ENCODE measurements at regions not wholly inside any gene's neighbourhood (a gene's known extent, or its start where the extent isn't known, plus 50 kb on each side); places are given as distances from the start of the nearest gene placed in this dataset.

DNA sequence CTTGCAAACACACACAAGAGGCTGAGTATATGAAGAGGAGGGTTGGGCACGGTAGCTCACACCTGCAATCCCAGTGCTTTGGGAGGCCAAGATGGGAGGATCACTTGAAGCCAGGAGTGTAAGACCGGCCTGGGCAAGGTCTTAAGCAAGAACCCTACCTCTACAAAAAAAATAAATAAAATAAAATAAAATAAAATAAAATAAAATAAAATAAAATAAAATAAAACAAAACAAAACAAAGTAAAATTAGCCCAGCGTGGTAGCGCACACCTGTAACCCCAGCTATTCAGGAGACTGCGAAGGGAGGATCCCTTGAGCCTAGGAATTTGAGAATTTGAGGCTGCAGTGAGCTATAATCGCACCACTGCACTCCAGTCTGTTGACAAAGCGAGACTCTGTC lies 337.9 kb downstream of the SHANK2 start:
- Histone ChIP-seq H3K4me2 (no peak overlapping the region), H3K79me2 (no peaks in the 10 kb centered on the region), H3K27ac (no peak overlapping the region), H4K20me1 (ENCODE audit: insufficient read depth, poor library complexity, severe bottlenecking) (no peaks in the 10 kb centered on the region), H3K9me3 (ENCODE audit: low read depth) (no peaks in the 10 kb centered on the region), H3K9me2 (replicated peaks; ENCODE audit: insufficient read depth) (no peaks in the 10 kb centered on the region), H3K27me3 (no peaks in the 10 kb centered on the region), H2AFZ (no peak overlapping the region), H3K36me3 (replicated peaks; ENCODE audit: insufficient read depth, low read depth) (no peaks in the 10 kb centered on the region), H3K4me1 (ENCODE audit: insufficient read depth) (no peaks in the 10 kb centered on the region), H3K4me3 (no peak overlapping the region)
- DNase-seq (ENCODE audit: low spot score), result no peak
- TF ChIP-seq, protein P1, sequence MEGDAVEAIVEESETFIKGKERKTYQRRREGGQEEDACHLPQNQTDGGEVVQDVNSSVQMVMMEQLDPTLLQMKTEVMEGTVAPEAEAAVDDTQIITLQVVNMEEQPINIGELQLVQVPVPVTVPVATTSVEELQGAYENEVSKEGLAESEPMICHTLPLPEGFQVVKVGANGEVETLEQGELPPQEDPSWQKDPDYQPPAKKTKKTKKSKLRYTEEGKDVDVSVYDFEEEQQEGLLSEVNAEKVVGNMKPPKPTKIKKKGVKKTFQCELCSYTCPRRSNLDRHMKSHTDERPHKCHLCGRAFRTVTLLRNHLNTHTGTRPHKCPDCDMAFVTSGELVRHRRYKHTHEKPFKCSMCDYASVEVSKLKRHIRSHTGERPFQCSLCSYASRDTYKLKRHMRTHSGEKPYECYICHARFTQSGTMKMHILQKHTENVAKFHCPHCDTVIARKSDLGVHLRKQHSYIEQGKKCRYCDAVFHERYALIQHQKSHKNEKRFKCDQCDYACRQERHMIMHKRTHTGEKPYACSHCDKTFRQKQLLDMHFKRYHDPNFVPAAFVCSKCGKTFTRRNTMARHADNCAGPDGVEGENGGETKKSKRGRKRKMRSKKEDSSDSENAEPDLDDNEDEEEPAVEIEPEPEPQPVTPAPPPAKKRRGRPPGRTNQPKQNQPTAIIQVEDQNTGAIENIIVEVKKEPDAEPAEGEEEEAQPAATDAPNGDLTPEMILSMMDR (IDR thresholded peaks at IDR 0.05; ENCODE audit: poor library complexity), result no peak
- TF ChIP-seq EZH2 (IDR thresholded peaks at IDR 0.05; ENCODE audit: borderline replicate concordance), result no peak
- TF ChIP-seq EZH2phosphoT487 (IDR thresholded peaks at IDR 0.05; ENCODE audit: low read depth, severe bottlenecking, unreplicated experiment), result no peak
- WGBS (ENCODE audit: low lambda C conversion rate, missing lambda C conversion rate), result 93% methylated on average over 7 of the region's 7 CpGs

DNA sequence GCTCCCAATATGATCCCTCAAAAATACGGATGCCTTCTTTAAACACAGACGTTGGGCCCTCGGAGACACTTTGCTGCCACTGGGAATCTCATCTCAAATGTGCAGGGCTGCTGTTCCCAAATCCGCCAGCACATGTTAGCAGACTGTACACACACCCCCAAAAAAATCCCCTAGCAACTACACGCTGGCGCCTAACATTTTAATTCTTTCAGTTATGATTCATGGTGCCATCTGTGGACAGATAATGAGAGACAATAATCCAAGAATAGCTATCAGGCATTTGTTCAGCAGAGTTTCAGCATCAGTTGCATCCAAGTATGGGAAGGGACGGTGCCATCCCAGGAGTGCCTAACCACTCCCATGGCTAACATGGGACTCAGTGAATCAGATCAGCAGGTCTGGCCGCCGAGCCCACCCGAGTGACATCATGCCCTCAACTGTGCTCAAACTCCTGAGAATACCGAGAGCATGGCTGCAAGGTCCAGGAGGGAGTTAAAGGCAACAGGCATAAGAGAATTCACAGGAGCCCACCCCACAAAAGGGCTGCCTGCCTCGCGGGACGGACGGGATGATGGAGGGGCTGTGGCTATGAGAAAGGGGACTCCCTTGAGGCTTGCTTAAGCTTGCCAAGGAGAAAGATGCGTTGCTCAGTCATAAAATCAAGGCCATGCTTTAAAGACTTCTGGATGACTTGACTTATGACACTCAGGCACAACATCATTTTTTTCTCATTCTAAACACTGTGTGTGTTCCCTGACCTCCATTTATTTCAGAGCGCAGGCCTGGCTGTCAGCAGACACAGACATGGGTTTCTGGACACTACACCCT lies 337.0 kb downstream of the SHANK2 start:
- H3K4me2 ChIP-seq, result no peak overlapping the region
- WGBS (ENCODE audit: low lambda C conversion rate, missing lambda C conversion rate), result 88% methylated on average over 17 of the region's 17 CpGs
- no peaks in the 10 kb centered on the region for H4K20me1 ChIP-seq (ENCODE audit: insufficient read depth, poor library complexity, severe bottlenecking)
- no peak for TF ChIP-seq EZH2 (IDR thresholded peaks at IDR 0.05; ENCODE audit: borderline replicate concordance)
- TF ChIP-seq EZH2phosphoT487 (IDR thresholded peaks at IDR 0.05; ENCODE audit: low read depth, severe bottlenecking, unreplicated experiment), result no peak
- TF ChIP-seq, protein P1 (IDR thresholded peaks at IDR 0.05; ENCODE audit: poor library complexity), result no peak
- H3K9me2 ChIP-seq (replicated peaks; ENCODE audit: insufficient read depth), result no peaks in the 10 kb centered on the region
- H3K27ac ChIP-seq, result no peak overlapping the region
- no peaks in the 10 kb centered on the region for H3K9me3 ChIP-seq (ENCODE audit: low read depth)
- no peaks in the 10 kb centered on the region for H3K4me1 ChIP-seq (ENCODE audit: insufficient read depth)
- no peaks in the 10 kb centered on the region for H3K36me3 ChIP-seq (replicated peaks; ENCODE audit: insufficient read depth, low read depth)
- no peaks in the 10 kb centered on the region for H3K79me2 ChIP-seq
- no peak for DNase-seq (ENCODE audit: low spot score)
- no peak overlapping the region for H3K4me3 ChIP-seq
- H3K27me3 ChIP-seq, result no peaks in the 10 kb centered on the region
- no peak overlapping the region for H2AFZ ChIP-seq

DNA sequence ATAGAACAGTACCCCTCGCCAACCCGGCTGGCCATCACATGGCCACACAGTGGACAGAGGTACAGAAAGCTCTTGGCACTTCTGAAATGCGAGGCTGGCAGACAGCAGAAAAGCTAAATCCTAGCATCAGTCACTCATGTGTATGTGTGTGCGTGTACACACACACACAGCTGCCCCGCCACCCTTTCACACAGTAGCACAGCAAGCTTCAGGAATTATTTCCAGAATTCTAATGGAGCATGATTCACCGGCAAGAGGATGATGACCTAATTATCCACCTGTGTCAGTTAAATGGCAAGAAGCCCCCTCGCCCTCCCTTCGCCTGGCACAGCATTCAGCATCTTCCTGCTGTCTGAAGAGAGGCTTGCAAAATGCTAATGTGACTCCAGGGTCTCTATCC lies 336.0 kb downstream of the SHANK2 start:
- no peak overlapping the region for H3K4me3 ChIP-seq
- no peak overlapping the region for H3K4me2 ChIP-seq
- no peak overlapping the region for H3K27ac ChIP-seq
- H3K79me2 ChIP-seq, result no peaks in the 10 kb centered on the region
- H3K27me3 ChIP-seq, result no peaks in the 10 kb centered on the region
- H3K9me2 ChIP-seq (replicated peaks; ENCODE audit: insufficient read depth), result no peaks in the 10 kb centered on the region
- WGBS (ENCODE audit: low lambda C conversion rate, missing lambda C conversion rate), result 97% methylated on average over 8 of the region's 8 CpGs
- DNase-seq (ENCODE audit: low spot score), result no peak
- no peaks in the 10 kb centered on the region for H4K20me1 ChIP-seq (ENCODE audit: insufficient read depth, poor library complexity, severe bottlenecking)
- H2AFZ ChIP-seq, result no peak overlapping the region
- H3K36me3 ChIP-seq (replicated peaks; ENCODE audit: insufficient read depth, low read depth), result no peaks in the 10 kb centered on the region
- no peaks in the 10 kb centered on the region for H3K9me3 ChIP-seq (ENCODE audit: low read depth)
- H3K4me1 ChIP-seq (ENCODE audit: insufficient read depth), result no peaks in the 10 kb centered on the region
- TF ChIP-seq, protein P1 (IDR thresholded peaks at IDR 0.05; ENCODE audit: poor library complexity), result no peak
- TF ChIP-seq EZH2 (IDR thresholded peaks at IDR 0.05; ENCODE audit: borderline replicate concordance), result no peak
- TF ChIP-seq EZH2phosphoT487 (IDR thresholded peaks at IDR 0.05; ENCODE audit: low read depth, severe bottlenecking, unreplicated experiment), result no peak
